ENCODE measurements at regions not wholly inside any gene's neighbourhood (a gene's known extent, or its start where the extent isn't known, plus 50 kb on each side); places are given as distances from the start of the nearest gene placed in this dataset.

DNA sequence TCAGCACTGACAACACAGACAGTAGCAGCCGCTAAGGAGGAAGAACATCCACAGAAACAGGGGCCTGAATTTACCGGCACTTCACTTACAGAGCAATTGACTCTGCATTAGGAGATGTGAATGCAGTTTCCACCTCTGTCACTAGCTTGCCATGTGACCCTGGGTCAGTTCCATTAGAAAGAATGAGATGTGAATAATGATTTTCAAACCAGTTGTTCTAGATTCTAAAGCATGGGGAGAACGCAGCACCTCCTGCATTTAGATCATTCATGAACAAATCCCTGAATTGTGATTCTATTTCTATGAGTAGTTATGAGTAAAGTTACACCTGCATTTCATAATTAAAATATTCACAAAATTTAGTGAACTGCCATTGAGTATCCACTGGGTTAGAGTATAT, 197.3 kb upstream of the EXOC2 start:
- TF ChIP-seq POLR2A (IDR thresholded peaks at IDR 0.05), result no peak
- TF ChIP-seq, protein P1, sequence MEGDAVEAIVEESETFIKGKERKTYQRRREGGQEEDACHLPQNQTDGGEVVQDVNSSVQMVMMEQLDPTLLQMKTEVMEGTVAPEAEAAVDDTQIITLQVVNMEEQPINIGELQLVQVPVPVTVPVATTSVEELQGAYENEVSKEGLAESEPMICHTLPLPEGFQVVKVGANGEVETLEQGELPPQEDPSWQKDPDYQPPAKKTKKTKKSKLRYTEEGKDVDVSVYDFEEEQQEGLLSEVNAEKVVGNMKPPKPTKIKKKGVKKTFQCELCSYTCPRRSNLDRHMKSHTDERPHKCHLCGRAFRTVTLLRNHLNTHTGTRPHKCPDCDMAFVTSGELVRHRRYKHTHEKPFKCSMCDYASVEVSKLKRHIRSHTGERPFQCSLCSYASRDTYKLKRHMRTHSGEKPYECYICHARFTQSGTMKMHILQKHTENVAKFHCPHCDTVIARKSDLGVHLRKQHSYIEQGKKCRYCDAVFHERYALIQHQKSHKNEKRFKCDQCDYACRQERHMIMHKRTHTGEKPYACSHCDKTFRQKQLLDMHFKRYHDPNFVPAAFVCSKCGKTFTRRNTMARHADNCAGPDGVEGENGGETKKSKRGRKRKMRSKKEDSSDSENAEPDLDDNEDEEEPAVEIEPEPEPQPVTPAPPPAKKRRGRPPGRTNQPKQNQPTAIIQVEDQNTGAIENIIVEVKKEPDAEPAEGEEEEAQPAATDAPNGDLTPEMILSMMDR (IDR thresholded peaks at IDR 0.05), result no peak

All from ovary (tissue), 3 donors.